Stomach (tissue), 4 donors: ENCODE measurements at regions not wholly inside any gene's neighbourhood (a gene's known extent, or its start where the extent isn't known, plus 50 kb on each side); places are given as distances from the start of the nearest gene placed in this dataset.

Source experiments
- EP300 ChIP-seq: sonication (generic); formaldehyde crosslinking; IDR thresholded peaks from one replicate; pipeline ENCODE4 v1.6.1; 2017; ENCODE audit warnings: antibody characterized with exemption
- POLR2A ChIP-seq, 4 donors: fragments of 450-650 bp; IDR thresholded peaks; one replicate each; pipeline ENCODE4 v1.6.1; 2016; ENCODE audit warnings: antibody characterized with exemption in 4 of 4, control low read depth in 2 of 4, mild to moderate bottlenecking in 1 of 4, moderate library complexity in 1 of 4
- POLR2AphosphoS5 ChIP-seq, 3 donors: sonication (generic); formaldehyde crosslinking; IDR thresholded peaks; one replicate each; pipeline ENCODE4 v1.6.1; 2016; ENCODE audit warnings: antibody characterized with exemption in 3 of 3
- TF ChIP-seq, protein P1 (sequence below), 7 experiments: fragments of 450-650 bp in 4 of 7; fragments of 200-600 bp in 3 of 7; sonication (generic) in 3 of 7; IDR thresholded peaks; one replicate each; pipeline ENCODE4 v1.5.1; 2016 to 2019; ENCODE audit warnings: antibody characterized with exemption in 7 of 7, control low read depth in 2 of 7, mild to moderate bottlenecking in 1 of 7

DNA sequence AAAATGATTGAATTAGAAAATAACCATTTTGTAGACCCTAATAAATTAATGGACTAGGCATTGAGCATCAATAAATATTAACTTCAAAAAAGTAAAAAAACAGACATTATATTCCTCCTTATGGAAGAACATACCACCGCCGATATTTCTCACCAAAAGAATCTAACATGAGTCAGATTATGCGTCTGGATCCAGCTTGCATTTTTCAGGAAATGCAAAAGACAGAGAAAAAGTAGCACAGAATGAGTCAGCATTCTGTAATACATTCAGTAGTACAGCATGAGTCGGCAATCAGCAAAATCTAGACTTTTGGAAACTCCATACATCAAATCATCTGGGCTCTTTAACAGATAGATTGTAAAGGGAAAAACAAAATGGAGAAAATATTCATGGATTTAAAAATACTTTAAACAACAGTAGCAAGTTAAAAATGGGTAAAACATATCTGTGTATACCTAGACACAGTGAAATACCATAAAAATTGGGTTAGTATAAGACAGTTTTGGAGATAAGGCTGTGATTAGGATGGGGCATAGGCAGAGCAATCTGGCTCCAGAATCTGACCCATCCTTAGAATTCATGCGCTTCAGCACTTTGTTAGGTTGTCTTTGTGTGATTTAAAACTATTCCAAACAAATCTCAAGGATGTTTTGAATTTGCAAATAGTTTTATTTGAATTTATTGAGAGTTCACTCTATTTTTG lies 633.0 kb upstream of the FAM241A start:
- TF ChIP-seq, protein P1, sequence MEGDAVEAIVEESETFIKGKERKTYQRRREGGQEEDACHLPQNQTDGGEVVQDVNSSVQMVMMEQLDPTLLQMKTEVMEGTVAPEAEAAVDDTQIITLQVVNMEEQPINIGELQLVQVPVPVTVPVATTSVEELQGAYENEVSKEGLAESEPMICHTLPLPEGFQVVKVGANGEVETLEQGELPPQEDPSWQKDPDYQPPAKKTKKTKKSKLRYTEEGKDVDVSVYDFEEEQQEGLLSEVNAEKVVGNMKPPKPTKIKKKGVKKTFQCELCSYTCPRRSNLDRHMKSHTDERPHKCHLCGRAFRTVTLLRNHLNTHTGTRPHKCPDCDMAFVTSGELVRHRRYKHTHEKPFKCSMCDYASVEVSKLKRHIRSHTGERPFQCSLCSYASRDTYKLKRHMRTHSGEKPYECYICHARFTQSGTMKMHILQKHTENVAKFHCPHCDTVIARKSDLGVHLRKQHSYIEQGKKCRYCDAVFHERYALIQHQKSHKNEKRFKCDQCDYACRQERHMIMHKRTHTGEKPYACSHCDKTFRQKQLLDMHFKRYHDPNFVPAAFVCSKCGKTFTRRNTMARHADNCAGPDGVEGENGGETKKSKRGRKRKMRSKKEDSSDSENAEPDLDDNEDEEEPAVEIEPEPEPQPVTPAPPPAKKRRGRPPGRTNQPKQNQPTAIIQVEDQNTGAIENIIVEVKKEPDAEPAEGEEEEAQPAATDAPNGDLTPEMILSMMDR (IDR thresholded peaks at IDR 0.05): no peak
- TF ChIP-seq EP300 (no peak), POLR2AphosphoS5 (IDR thresholded peaks at IDR 0.05) (no peak), POLR2A (IDR thresholded peaks at IDR 0.05) (no peak)
